ENCODE measurements at regions not wholly inside any gene's neighbourhood (a gene's known extent, or its start where the extent isn't known, plus 50 kb on each side); places are given as distances from the start of the nearest gene placed in this dataset.

DNA sequence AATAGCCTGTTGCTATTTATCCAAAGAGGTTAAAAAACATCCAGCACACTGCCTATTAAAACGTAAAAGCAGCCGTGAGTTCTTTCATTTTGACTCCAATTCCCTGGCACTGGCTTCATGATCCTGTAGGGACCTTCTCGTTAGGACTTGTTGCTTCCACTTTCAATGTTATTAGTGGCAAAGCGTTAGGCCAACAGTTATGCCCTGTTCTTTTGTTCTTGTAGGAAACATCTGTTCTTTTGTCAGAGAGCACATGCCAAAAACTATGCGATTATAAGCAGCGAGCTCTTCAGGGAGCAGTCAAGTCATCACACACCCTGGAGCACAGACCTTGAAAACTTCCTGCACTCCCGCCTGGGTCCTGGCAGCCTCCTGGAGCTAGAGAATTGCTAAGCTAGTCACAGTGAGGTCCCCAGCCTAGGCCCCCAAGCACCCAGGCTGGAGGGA lies 609.5 kb upstream of the ARID1B start:
- DNase-seq (ENCODE audit: low read depth): peak; percentile 45
- peak overlapping the region; percentile 32 for H3K4me3 ChIP-seq (replicated peaks; ENCODE audit: low read depth, low read length)

GRCh38 chr6:156167016-156167624 lies 610.1 kb upstream of the ARID1B start:
- DNase-seq (ENCODE audit: low read depth): peak; percentile 22
- TF ChIP-seq, protein P1, sequence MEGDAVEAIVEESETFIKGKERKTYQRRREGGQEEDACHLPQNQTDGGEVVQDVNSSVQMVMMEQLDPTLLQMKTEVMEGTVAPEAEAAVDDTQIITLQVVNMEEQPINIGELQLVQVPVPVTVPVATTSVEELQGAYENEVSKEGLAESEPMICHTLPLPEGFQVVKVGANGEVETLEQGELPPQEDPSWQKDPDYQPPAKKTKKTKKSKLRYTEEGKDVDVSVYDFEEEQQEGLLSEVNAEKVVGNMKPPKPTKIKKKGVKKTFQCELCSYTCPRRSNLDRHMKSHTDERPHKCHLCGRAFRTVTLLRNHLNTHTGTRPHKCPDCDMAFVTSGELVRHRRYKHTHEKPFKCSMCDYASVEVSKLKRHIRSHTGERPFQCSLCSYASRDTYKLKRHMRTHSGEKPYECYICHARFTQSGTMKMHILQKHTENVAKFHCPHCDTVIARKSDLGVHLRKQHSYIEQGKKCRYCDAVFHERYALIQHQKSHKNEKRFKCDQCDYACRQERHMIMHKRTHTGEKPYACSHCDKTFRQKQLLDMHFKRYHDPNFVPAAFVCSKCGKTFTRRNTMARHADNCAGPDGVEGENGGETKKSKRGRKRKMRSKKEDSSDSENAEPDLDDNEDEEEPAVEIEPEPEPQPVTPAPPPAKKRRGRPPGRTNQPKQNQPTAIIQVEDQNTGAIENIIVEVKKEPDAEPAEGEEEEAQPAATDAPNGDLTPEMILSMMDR (IDR thresholded peaks at IDR 0.05; ENCODE audit: low read length, missing control alignments): no peak
- H3K4me3 ChIP-seq (replicated peaks; ENCODE audit: low read depth, low read length): peak overlapping the region; percentile 32

More for the DNA sequence above, 609.5 kb upstream of the ARID1B start:
- TF ChIP-seq, protein P1 (IDR thresholded peaks at IDR 0.05; ENCODE audit: low read length, missing control alignments): no peak

- no peak overlapping the region for H3K4me3 ChIP-seq (replicated peaks; ENCODE audit: low read depth, low read length)
- no peak for DNase-seq (ENCODE audit: low read depth)
- TF ChIP-seq, protein P1 (IDR thresholded peaks at IDR 0.05; ENCODE audit: low read length, missing control alignments): no peak
Measured at GRCh38 chr6:156166093-156166492, 611.1 kb upstream of the ARID1B start.

GRCh38 chr6:156164701-156165452 lies 612.3 kb upstream of the ARID1B start:
- no peak for DNase-seq (ENCODE audit: low read depth)
- TF ChIP-seq, protein P1 (IDR thresholded peaks at IDR 0.05; ENCODE audit: low read length, missing control alignments): no peak
- no peak overlapping the region for H3K4me3 ChIP-seq (replicated peaks; ENCODE audit: low read depth, low read length)

- DNase-seq (ENCODE audit: low read depth): no peak
- TF ChIP-seq, protein P1 (IDR thresholded peaks at IDR 0.05; ENCODE audit: low read length, missing control alignments): no peak
- H3K4me3 ChIP-seq (replicated peaks; ENCODE audit: low read depth, low read length): no peak overlapping the region
Measured at GRCh38 chr6:156163311-156163710, 613.9 kb upstream of the ARID1B start.

GRCh38 chr6:156161471-156161870 lies 615.7 kb upstream of the ARID1B start:
- no peak for DNase-seq (ENCODE audit: low read depth)

More at GRCh38 chr6:156161471-156161870, 615.7 kb upstream of the ARID1B start:
- H3K4me3 ChIP-seq (replicated peaks; ENCODE audit: low read depth, low read length): no peak overlapping the region
- TF ChIP-seq, protein P1 (IDR thresholded peaks at IDR 0.05; ENCODE audit: low read length, missing control alignments): no peak
